ENCODE measurements at regions not wholly inside any gene's neighbourhood (a gene's known extent, or its start where the extent isn't known, plus 50 kb on each side); places are given as distances from the start of the nearest gene placed in this dataset.

GRCh38 chrX:97842468-97843199 is 958.9 kb downstream of the RPA4 start:
- no peak for DNase-seq (ENCODE audit: low read depth)
- TF ChIP-seq, protein P1, sequence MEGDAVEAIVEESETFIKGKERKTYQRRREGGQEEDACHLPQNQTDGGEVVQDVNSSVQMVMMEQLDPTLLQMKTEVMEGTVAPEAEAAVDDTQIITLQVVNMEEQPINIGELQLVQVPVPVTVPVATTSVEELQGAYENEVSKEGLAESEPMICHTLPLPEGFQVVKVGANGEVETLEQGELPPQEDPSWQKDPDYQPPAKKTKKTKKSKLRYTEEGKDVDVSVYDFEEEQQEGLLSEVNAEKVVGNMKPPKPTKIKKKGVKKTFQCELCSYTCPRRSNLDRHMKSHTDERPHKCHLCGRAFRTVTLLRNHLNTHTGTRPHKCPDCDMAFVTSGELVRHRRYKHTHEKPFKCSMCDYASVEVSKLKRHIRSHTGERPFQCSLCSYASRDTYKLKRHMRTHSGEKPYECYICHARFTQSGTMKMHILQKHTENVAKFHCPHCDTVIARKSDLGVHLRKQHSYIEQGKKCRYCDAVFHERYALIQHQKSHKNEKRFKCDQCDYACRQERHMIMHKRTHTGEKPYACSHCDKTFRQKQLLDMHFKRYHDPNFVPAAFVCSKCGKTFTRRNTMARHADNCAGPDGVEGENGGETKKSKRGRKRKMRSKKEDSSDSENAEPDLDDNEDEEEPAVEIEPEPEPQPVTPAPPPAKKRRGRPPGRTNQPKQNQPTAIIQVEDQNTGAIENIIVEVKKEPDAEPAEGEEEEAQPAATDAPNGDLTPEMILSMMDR (conservative IDR thresholded peaks at IDR 0.05; ENCODE audit: low read depth, low read length) = no peak
- H3K4me3 ChIP-seq (ENCODE audit: low read depth, low read length) = no peak overlapping the region

DNA sequence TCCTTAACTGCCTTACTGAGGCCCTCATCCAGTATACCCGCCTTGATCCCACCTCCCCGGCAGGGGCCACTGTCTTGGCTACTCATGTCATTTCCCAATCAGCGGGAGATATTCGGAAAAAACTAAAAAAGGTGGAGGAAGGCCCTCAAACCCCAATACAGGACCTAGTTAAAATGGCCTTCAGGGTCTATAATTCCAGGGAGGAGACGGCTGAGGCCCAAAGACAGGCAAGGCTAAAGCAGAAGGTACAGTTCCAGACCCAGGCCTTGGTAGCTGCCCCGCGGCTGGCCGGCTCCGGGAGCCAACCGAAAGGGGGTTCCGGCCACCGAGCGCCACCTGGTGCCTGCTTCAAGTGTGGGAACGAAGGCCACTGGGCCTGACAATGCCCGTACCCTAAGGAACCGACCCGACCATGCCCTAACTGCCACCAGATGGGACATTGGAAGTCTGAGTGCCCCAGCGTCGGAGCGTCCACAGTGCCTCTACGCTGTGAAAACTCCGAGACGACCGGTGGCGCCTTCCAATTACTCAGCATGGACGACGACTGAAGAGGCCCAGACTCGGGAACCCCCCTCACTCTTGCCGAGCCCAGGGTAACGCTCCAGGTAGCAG is 959.6 kb downstream of the RPA4 start:
- no peak overlapping the region for H3K4me3 ChIP-seq (ENCODE audit: low read depth, low read length)
- TF ChIP-seq, protein P1 (conservative IDR thresholded peaks at IDR 0.05; ENCODE audit: low read depth, low read length) = no peak
- DNase-seq (ENCODE audit: low read depth) = no peak

GRCh38 chrX:97844161-97844560 is 960.5 kb downstream of the RPA4 start:
- no peak overlapping the region for H3K4me3 ChIP-seq (ENCODE audit: low read depth, low read length)
- TF ChIP-seq, protein P1 (conservative IDR thresholded peaks at IDR 0.05; ENCODE audit: low read depth, low read length) = no peak
- no peak for DNase-seq (ENCODE audit: low read depth)

GRCh38 chrX:97844943-97845342 is 961.2 kb downstream of the RPA4 start:
- H3K4me3 ChIP-seq (ENCODE audit: low read depth, low read length) = no peak overlapping the region
- TF ChIP-seq, protein P1 (conservative IDR thresholded peaks at IDR 0.05; ENCODE audit: low read depth, low read length) = no peak
- DNase-seq (ENCODE audit: low read depth) = no peak

DNA sequence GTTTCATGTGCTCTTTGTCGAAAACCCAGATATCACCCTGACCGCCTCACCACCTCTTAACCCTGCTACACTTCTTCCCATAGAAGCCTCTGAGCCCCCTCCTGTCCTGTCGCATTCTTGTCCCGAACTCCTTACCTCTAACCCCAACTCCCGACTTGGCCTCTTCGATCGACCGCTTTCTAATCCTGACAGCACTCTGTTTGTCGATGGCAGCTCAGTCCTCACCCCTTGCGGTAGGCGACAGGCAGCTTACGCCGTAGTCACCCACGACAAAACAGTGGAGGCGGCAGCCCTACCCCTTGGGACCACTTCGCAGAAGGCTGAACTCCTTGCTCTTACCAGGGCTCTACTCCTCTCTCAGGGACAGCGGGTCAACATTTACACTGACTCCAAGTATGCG is 961.7 kb downstream of the RPA4 start:
- H3K4me3 ChIP-seq (ENCODE audit: low read depth, low read length) = no peak overlapping the region
- no peak for DNase-seq (ENCODE audit: low read depth)
- TF ChIP-seq, protein P1 (conservative IDR thresholded peaks at IDR 0.05; ENCODE audit: low read depth, low read length) = no peak

- no peak for DNase-seq (ENCODE audit: low read depth)
- H3K4me3 ChIP-seq (ENCODE audit: low read depth, low read length) = no peak overlapping the region
- TF ChIP-seq, protein P1 (conservative IDR thresholded peaks at IDR 0.05; ENCODE audit: low read depth, low read length) = no peak
Measured at GRCh38 chrX:97846228-97846627, 962.5 kb downstream of the RPA4 start.

Data from epithelial cell of proximal tubule (primary cell).